ENCODE measurements at regions not wholly inside any gene's neighbourhood (a gene's known extent, or its start where the extent isn't known, plus 50 kb on each side); places are given as distances from the start of the nearest gene placed in this dataset.

- no peaks in the 10 kb centered on the region for H3K4me1 ChIP-seq (ENCODE audit: control insufficient read depth, extremely low read depth, insufficient read depth, low read length)
- no peak overlapping the region for H3K4me3 ChIP-seq (replicated peaks in 1 of 3; ENCODE audit: insufficient read depth in 1 of 3, low read depth in 1 of 3, low read length in 3 of 3)
- DNase-seq (ENCODE audit: low read depth, low spot score), result no peak
- H4K20me1 ChIP-seq (replicated peaks; ENCODE audit: control insufficient read depth, extremely low read depth, insufficient read depth, low read length), result no peaks in the 10 kb centered on the region
- no peak overlapping the region for H2AFZ ChIP-seq (ENCODE audit: low read depth, low read length)
- H3K4me2 ChIP-seq (ENCODE audit: insufficient read depth, low read length), result no peak overlapping the region
- no peak overlapping the region for H3K9ac ChIP-seq (replicated peaks; ENCODE audit: extremely low read depth, insufficient read depth, low read length)
- ChIA-PET CTCF (interaction anchor here (0.9 kb wide), 1 partner anchor 18 kb away, joined by 3 read pairs; no protein-coding TSS in a partner anchor), POLR2A (no interaction called here)
- H3K27me3 ChIP-seq (ENCODE audit: control insufficient read depth in 2 of 2, insufficient read depth in 2 of 2, low read length in 2 of 2), result peaks cover 5 to 7% of the 10 kb centered on the region in 2 experiments
- intact Hi-C loops (cut with micrococcal nuclease), result no loop called here
- H3K9me3 ChIP-seq (replicated peaks; ENCODE audit: control insufficient read depth, insufficient read depth, low read length), result no peaks in the 10 kb centered on the region
- H3K79me2 ChIP-seq (ENCODE audit: control insufficient read depth, insufficient read depth, low read length), result no peaks in the 10 kb centered on the region
- BruUV-seq (replicated peaks), result no TSS peak
- no peaks in the 10 kb centered on the region for H3K9me1 ChIP-seq (replicated peaks; ENCODE audit: control insufficient read depth, extremely low read depth, insufficient read depth, low read length)
- H3K36me3 ChIP-seq (ENCODE audit: control insufficient read depth in 2 of 2, extremely low read depth in 1 of 2, insufficient read depth in 2 of 2, low read length in 2 of 2), result no peaks in the 10 kb centered on the region
- no peak overlapping the region for H3K27ac ChIP-seq (ENCODE audit: insufficient read depth, low read depth, low read length)
- no peak for FAIRE-seq
- TF ChIP-seq MAX (IDR thresholded peaks at IDR 0.05; ENCODE audit: insufficient read depth, insufficient read length) (no peak), CTCF (IDR thresholded peaks at IDR 0.05; ENCODE audit: extremely low read depth in 1 of 2, insufficient read depth in 1 of 2, low read depth in 1 of 2, low read length in 2 of 2) (no peak), EZH2 (IDR thresholded peaks at IDR 0.05; ENCODE audit: borderline replicate concordance, low read depth, low read length, severe bottlenecking) (no peak), GATA2 (IDR thresholded peaks at IDR 0.05; ENCODE audit: insufficient read depth, insufficient read length, low read depth, low read length) (no peak), FOS (IDR thresholded peaks at IDR 0.05; ENCODE audit: borderline replicate concordance, insufficient read depth, low read length) (no peak), POLR2A (IDR thresholded peaks at IDR 0.05; ENCODE audit: low read depth, low read length) (no peak), POLR2AphosphoS5 (IDR thresholded peaks at IDR 0.05; ENCODE audit: insufficient read depth, low read depth, low read length) (no peak)
- dilution Hi-C loops (cut with MboI; ENCODE audit: extremely low pct_ligation_motif_present, low sequenced_read_pairs), result no loop called here
Observed at GRCh38 chr2:234306426-234307173, 190.3 kb downstream of the ARL4C start.
